Endodermal cell (in vitro differentiated cells): ENCODE measurements at regions not wholly inside any gene's neighbourhood (a gene's known extent, or its start where the extent isn't known, plus 50 kb on each side); places are given as distances from the start of the nearest gene placed in this dataset.
"Not testable (repeated sequence)": the region's sequence is repeated elsewhere in the genome, so short reads cannot be mapped to it uniquely, and the experiment has no call there.

Experiments used
- DNase-seq: peaks from one replicate; pipeline ENCODE4 v3.0.0-alpha.2; 2017
- H3K27ac ChIP-seq: 2 replicates; pipeline ENCODE4 v1.5.1; 2013; ENCODE audit warnings: mild to moderate bottlenecking, low read depth, low read length, moderate library complexity
- H3K27me3 ChIP-seq: 2 replicates; pipeline ENCODE4 v1.6.1; 2013; ENCODE audit warnings: mild to moderate bottlenecking, low read length, moderate library complexity; ENCODE audit not compliant: insufficient read depth, control insufficient read depth, poor library complexity, severe bottlenecking
- H3K36me3 ChIP-seq: 2 replicates; pipeline ENCODE4 v1.7.0; 2013; ENCODE audit warnings: mild to moderate bottlenecking, low read length, moderate library complexity; ENCODE audit not compliant: control insufficient read depth, insufficient read depth
- H3K4me1 ChIP-seq: one replicate; pipeline ENCODE4 v1.7.0; 2013; ENCODE audit warnings: low read length; ENCODE audit not compliant: control insufficient read depth, insufficient read depth
- H3K4me3 ChIP-seq: 2 replicates; pipeline ENCODE4 v1.5.1; 2013; ENCODE audit warnings: mild to moderate bottlenecking, low read length, moderate library complexity
- H3K9ac ChIP-seq: 2 replicates; pipeline ENCODE4 v1.6.1; 2013; ENCODE audit warnings: mild to moderate bottlenecking, low read length, moderate library complexity; ENCODE audit not compliant: poor library complexity, severe bottlenecking; ENCODE audit errors: extremely low read depth
- H3K9me3 ChIP-seq: 2 replicates; pipeline ENCODE4 v1.6.1; 2013; ENCODE audit warnings: mild to moderate bottlenecking, low read length, moderate library complexity; ENCODE audit not compliant: control insufficient read depth
- H3K27ac Mint-ChIP-seq: 2 replicates; pipeline ENCODE4 v1.8.0; 2020; ENCODE audit warnings: mixed read lengths
- H3K27me3 Mint-ChIP-seq: 2 replicates; pipeline ENCODE4 v1.8.0; 2021; ENCODE audit warnings: mild to moderate bottlenecking, mixed read lengths; ENCODE audit not compliant: insufficient read depth
- H3K36me3 Mint-ChIP-seq: 2 replicates; pipeline ENCODE4 v1.8.0; 2020; ENCODE audit warnings: low read depth, mixed read lengths
- H3K4me1 Mint-ChIP-seq: 2 replicates; pipeline ENCODE4 v1.8.0; 2020; ENCODE audit warnings: mixed read lengths
- H3K4me3 Mint-ChIP-seq: 2 replicates; pipeline ENCODE4 v1.8.0; 2020; ENCODE audit warnings: mild to moderate bottlenecking, moderate library complexity, mixed read lengths
- H3K9me3 Mint-ChIP-seq: 2 replicates; pipeline ENCODE4 v1.8.0; 2020; ENCODE audit warnings: mild to moderate bottlenecking, mixed read lengths
- WGBS, 2 experiments: methylation state at CpG; one replicate each; pipeline versions ENCODE4 v1.1.5 to v1.1.7; 2013; ENCODE audit warnings: missing lambda C conversion rate in 2 of 2, mixed read lengths in 1 of 2; ENCODE audit not compliant: insufficient coverage in 1 of 2, insufficient read length in 1 of 2; 5-methylcytosine and 5-hydroxymethylcytosine counted together
- TF ChIP-seq, protein P1 (sequence below): fragments of 200-600 bp; sonication (generic); conservative IDR thresholded peaks from 2 replicates; pipeline ENCODE4 v1.5.0; 2021; ENCODE audit warnings: antibody characterized with exemption, mild to moderate bottlenecking

DNA sequence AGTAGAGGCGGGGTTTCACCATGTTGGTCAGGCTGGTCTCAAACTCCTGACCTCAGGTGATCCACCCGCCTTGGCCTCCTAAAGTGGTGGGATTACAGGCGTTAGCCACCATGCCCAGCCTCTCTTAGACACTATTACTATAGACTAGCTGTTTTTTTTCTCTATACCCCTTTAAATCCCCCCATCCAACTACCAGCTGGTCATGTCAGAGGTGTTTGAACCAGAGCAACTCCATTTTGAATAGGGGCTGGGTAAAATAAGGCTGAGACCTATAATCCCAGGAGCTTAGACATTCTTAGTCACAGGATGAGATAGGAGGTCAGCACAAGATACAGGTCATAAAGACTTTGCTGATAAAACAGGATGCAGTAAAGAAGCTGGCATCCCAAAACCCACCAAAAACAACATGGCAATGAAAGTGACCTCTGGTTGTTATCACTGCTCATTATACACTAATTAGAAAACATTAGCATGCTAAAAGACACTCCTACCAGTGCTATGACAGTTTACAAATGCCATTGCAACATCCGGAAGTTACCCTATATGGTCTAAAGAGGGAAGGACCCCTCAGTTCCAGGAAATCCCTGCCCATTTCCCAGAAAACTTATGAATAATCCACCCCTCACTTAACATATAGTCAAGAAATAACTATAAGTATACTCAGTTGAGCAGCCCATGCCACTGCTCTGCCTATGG lies 57.8 kb upstream of the GPD1L start:
- no peaks in the 10 kb centered on the region for H3K36me3 Mint-ChIP-seq
- 86 to 100% methylated on average over 1 to 4 of the region's 4 CpGs for WGBS, 2 experiments
- no peak overlapping the region for H3K4me3 ChIP-seq
- TF ChIP-seq, protein P1, sequence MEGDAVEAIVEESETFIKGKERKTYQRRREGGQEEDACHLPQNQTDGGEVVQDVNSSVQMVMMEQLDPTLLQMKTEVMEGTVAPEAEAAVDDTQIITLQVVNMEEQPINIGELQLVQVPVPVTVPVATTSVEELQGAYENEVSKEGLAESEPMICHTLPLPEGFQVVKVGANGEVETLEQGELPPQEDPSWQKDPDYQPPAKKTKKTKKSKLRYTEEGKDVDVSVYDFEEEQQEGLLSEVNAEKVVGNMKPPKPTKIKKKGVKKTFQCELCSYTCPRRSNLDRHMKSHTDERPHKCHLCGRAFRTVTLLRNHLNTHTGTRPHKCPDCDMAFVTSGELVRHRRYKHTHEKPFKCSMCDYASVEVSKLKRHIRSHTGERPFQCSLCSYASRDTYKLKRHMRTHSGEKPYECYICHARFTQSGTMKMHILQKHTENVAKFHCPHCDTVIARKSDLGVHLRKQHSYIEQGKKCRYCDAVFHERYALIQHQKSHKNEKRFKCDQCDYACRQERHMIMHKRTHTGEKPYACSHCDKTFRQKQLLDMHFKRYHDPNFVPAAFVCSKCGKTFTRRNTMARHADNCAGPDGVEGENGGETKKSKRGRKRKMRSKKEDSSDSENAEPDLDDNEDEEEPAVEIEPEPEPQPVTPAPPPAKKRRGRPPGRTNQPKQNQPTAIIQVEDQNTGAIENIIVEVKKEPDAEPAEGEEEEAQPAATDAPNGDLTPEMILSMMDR, result no peak
- no peaks in the 10 kb centered on the region for H3K27me3 ChIP-seq
- no peak overlapping the region for H3K27ac ChIP-seq
- H3K4me1 ChIP-seq, result no peaks in the 10 kb centered on the region
- peaks cover 5% of the 10 kb centered on the region for H3K9me3 Mint-ChIP-seq
- H3K9ac ChIP-seq, result no peak overlapping the region
- no peak overlapping the region for H3K27ac Mint-ChIP-seq
- no peak for DNase-seq
- peaks cover 10% of the 10 kb centered on the region for H3K9me3 ChIP-seq
- H3K27me3 Mint-ChIP-seq, result no peaks in the 10 kb centered on the region
- no peaks in the 10 kb centered on the region for H3K36me3 ChIP-seq
- H3K4me3 Mint-ChIP-seq, result no peak overlapping the region
- peaks cover 9% of the 10 kb centered on the region for H3K4me1 Mint-ChIP-seq

DNA sequence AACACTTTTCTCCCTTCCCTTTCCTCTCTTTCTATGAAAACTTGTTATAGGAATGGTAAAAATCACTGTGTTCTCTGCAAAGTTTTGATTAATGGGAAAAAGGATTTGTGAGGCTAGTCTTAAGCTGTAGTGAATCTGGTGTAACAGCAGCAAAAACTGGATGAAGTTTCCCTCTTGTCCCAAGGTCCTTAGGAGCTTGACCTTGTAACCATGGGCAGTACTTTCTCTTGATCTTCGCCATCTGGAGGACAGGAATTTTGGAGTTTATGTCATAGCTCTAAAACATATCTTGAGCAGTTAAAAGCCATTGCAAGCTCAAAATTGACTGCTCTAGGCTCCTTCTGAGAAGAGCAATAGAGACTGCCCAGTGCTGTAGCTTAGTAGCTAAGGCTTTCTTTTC lies 56.5 kb upstream of the GPD1L start:
- WGBS, 2 experiments, result 88 to 100% methylated on average over 1 of the region's 1 CpG

DNA sequence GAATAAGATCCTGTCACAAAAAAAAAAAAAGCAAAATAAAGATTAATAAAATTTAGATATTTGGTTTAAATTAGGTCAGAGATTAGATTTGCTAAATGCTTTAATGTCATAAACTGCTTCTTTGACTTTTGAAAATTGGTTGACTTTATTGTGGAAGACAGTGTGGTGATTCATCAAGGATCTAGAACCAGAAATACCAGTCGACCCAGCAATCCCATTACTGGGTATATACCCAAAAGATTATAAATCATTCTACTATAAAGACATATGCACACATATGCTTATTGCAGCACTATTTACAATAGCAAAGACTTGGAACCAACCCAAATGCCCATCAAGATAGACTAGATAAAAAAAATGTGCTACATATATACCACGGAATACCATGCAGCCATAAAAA lies 54.2 kb upstream of the GPD1L start:
- not testable (repeated sequence) for H3K27ac ChIP-seq, H3K4me1 Mint-ChIP-seq, H3K4me1 ChIP-seq, H3K4me3 ChIP-seq, H3K9ac ChIP-seq, H3K36me3 ChIP-seq, H3K4me3 Mint-ChIP-seq, H3K36me3 Mint-ChIP-seq, DNase-seq, H3K9me3 ChIP-seq, H3K9me3 Mint-ChIP-seq, H3K27ac Mint-ChIP-seq, H3K27me3 ChIP-seq, H3K27me3 Mint-ChIP-seq
- 45% methylated on average over 2 of the region's 2 CpGs; no CpG with 5 or more reads in 1 of the 2 experiments for WGBS, 2 experiments

More for the DNA sequence above, 56.5 kb upstream of the GPD1L start:
- Histone ChIP-seq H3K27ac (no peak overlapping the region), H3K36me3 (no peaks in the 10 kb centered on the region), H3K4me3 (no peak overlapping the region), H3K27me3 (no peaks in the 10 kb centered on the region), H3K9me3 (peaks cover 2% of the 10 kb centered on the region), H3K4me1 (no peaks in the 10 kb centered on the region), H3K9ac (no peak overlapping the region)
- Mint-ChIP-seq H3K4me1 (peaks cover 9% of the 10 kb centered on the region), H3K27ac (no peak overlapping the region), H3K36me3 (no peaks in the 10 kb centered on the region), H3K27me3 (no peaks in the 10 kb centered on the region), H3K9me3 (peaks cover 6% of the 10 kb centered on the region), H3K4me3 (no peak overlapping the region)
- DNase-seq, result no peak
- TF ChIP-seq, protein P1, result no peak

DNA sequence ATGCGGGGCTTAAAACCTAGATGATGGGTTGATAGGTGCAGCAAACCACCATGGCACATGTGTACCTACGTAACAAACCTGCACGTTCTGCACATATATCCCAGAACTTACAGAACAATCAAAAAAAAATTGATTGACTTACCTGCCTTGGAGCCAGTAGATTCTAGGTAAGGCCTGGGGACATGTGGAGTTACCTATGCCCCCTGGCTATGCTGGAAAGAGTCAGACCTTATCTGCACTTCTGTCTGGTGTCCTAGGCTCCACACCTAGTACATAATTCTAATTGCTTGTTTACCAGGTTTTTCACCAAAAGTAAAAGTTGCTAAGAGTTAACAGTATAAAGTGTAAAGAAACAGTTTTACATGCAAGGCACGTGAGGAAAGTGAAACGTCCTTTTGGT lies 53.6 kb upstream of the GPD1L start:
- H3K27me3 Mint-ChIP-seq, H3K27ac ChIP-seq, H3K4me3 Mint-ChIP-seq, H3K36me3 Mint-ChIP-seq, H3K9me3 Mint-ChIP-seq, H3K4me1 Mint-ChIP-seq, H3K4me1 ChIP-seq, DNase-seq, H3K27me3 ChIP-seq, H3K9ac ChIP-seq, H3K9me3 ChIP-seq, H3K4me3 ChIP-seq, H3K27ac Mint-ChIP-seq, H3K36me3 ChIP-seq: not testable (repeated sequence)
- 67 to 72% methylated on average over 3 to 5 of the region's 5 CpGs for WGBS, 2 experiments
